Ishikawa (cell line): ENCODE measurements at regions not wholly inside any gene's neighbourhood (a gene's known extent, or its start where the extent isn't known, plus 50 kb on each side); places are given as distances from the start of the nearest gene placed in this dataset.

ENCODE experiments used
- CEBPB ChIP-seq: IDR thresholded peaks from 2 replicates; pipeline ENCODE4 v1.6.1; 2012
- CREB1 ChIP-seq: IDR thresholded peaks from 2 replicates; pipeline ENCODE4 v1.6.1; 2012; ENCODE audit warnings: low read depth
- EGR1 ChIP-seq: IDR thresholded peaks from 2 replicates; pipeline ENCODE4 v1.6.1; 2012
- EP300 ChIP-seq: IDR thresholded peaks from 2 replicates; pipeline ENCODE4 v1.6.1; 2012; ENCODE audit warnings: borderline replicate concordance
- FOXM1 ChIP-seq: IDR thresholded peaks from 2 replicates; pipeline ENCODE4 v1.6.1; 2012; ENCODE audit warnings: low read depth, borderline replicate concordance
- MAX ChIP-seq: IDR thresholded peaks from 2 replicates; pipeline ENCODE4 v1.6.1; 2012
- NFIC ChIP-seq: IDR thresholded peaks from 2 replicates; pipeline ENCODE4 v1.6.1; 2012
- RAD21 ChIP-seq: IDR thresholded peaks from 2 replicates; pipeline ENCODE4 v1.6.1; 2012; ENCODE audit warnings: low read depth
- REST ChIP-seq: IDR thresholded peaks from 2 replicates; pipeline ENCODE4 v1.6.1; 2012; ENCODE audit warnings: low read depth, mild to moderate bottlenecking
- TAF1 ChIP-seq: IDR thresholded peaks from 2 replicates; pipeline ENCODE4 v1.6.1; 2012; ENCODE audit warnings: low read depth, mild to moderate bottlenecking
- TCF12 ChIP-seq: IDR thresholded peaks from 2 replicates; pipeline ENCODE4 v1.6.1; 2012; ENCODE audit warnings: low read depth
- TEAD4 ChIP-seq: IDR thresholded peaks from 2 replicates; pipeline ENCODE4 v1.6.1; 2012
- USF1 ChIP-seq: IDR thresholded peaks from 2 replicates; pipeline ENCODE4 v1.6.1; 2012
- YY1 ChIP-seq: IDR thresholded peaks from 2 replicates; pipeline ENCODE4 v1.6.1; 2012; ENCODE audit warnings: low read depth
- ZBTB7A ChIP-seq: IDR thresholded peaks from 2 replicates; pipeline ENCODE4 v1.6.1; 2012; ENCODE audit warnings: low read depth

GRCh38 chr10:121290674-121291073 lies 307.6 kb downstream of the FGFR2 start:
- TF ChIP-seq TCF12 (no peak), NFIC (no peak), EP300 (no peak), USF1 (no peak), RAD21 (no peak), TAF1 (no peak), CREB1 (no peak), FOXM1 (no peak), EGR1 (no peak), CEBPB (no peak), REST (no peak), TEAD4 (no peak)

GRCh38 chr10:121291376-121291775 lies 306.9 kb downstream of the FGFR2 start:
- TF ChIP-seq ZBTB7A (no peak), REST (no peak), RAD21 (peak; percentile 9; the same call in 1 of the 2 replicates), CREB1 (no peak), FOXM1 (no peak), CEBPB (no peak), USF1 (no peak), EP300 (no peak)

GRCh38 chr10:121291823-121292222 lies 306.4 kb downstream of the FGFR2 start:
- TF ChIP-seq NFIC (no peak), USF1 (no peak), RAD21 (no peak), MAX (no peak), CREB1 (no peak), YY1 (no peak), EGR1 (no peak), TAF1 (no peak), CEBPB (no peak), TEAD4 (no peak), ZBTB7A (no peak), EP300 (no peak), FOXM1 (no peak), TCF12 (no peak), REST (no peak)

- TF ChIP-seq EP300 (no peak), NFIC (no peak), TEAD4 (no peak), ZBTB7A (no peak), RAD21 (no peak), YY1 (no peak), FOXM1 (no peak), REST (no peak), MAX (no peak), CREB1 (no peak), TCF12 (no peak), TAF1 (no peak), EGR1 (no peak), CEBPB (no peak), USF1 (no peak)
Measured at GRCh38 chr10:121292321-121292720, 305.9 kb downstream of the FGFR2 start.
